Right atrium auricular region (tissue), 2 donors: ENCODE measurements at regions not wholly inside any gene's neighbourhood (a gene's known extent, or its start where the extent isn't known, plus 50 kb on each side); places are given as distances from the start of the nearest gene placed in this dataset.
A peak's percentile ranks its signal among the peaks of the same experiment; 100 is the strongest.

Source experiments
- DNase-seq: peaks from one replicate; pipeline ENCODE4 v3.0.0-alpha.2; 2019; ENCODE audit warnings: low spot score
- H3K27ac ChIP-seq, 2 donors: fragments of 200-600 bp; sonication (generic); 1 replicate in 1 of 2; 2 replicates in 1 of 2; pipeline ENCODE4 v1.5.1; 2016 to 2019
- H3K27me3 ChIP-seq, 2 donors: fragments of 200-600 bp; sonication (generic); one replicate each; pipeline versions ENCODE4 v1.5.1 to v1.6.0; 2017 to 2019
- H3K36me3 ChIP-seq: fragments of 200-600 bp; sonication (generic); one replicate; pipeline ENCODE4 v1.5.1; 2016
- H3K4me1 ChIP-seq, 2 donors: fragments of 200-600 bp; sonication (generic); one replicate each; pipeline versions ENCODE4 v1.5.1 to v1.6.0; 2017 to 2019
- H3K4me3 ChIP-seq, 2 donors: fragments of 200-600 bp; sonication (generic); 1 replicate in 1 of 2; 2 replicates in 1 of 2; pipeline ENCODE4 v1.5.1; 2017 to 2019; ENCODE audit warnings: mild to moderate bottlenecking in 1 of 2, moderate library complexity in 1 of 2
- H3K9me3 ChIP-seq, 2 donors: fragments of 200-600 bp; sonication (generic); one replicate each; pipeline ENCODE4 v1.5.1; 2019
- CTCF ChIP-seq, 2 donors: fragments of 200-600 bp; sonication (generic); IDR thresholded peaks; one replicate each; pipeline ENCODE4 v1.5.1; 2019; ENCODE audit warnings: antibody characterized with exemption in 2 of 2

GRCh38 chr12:118608770-118609344, 232.5 kb downstream of the SUDS3 start:
- peak; percentile 8 to 39 for TF ChIP-seq CTCF (IDR thresholded peaks at IDR 0.05)
- Histone ChIP-seq H3K4me3 (no peak overlapping the region), H3K4me1 (no peaks in the 10 kb centered on the region), H3K27ac (no peak overlapping the region), H3K36me3 (no peaks in the 10 kb centered on the region), H3K27me3 (no peaks in the 10 kb centered on the region), H3K9me3 (peaks cover 0 to 6% of the 10 kb centered on the region in 2 donors)
- DNase-seq, result no peak

GRCh38 chr12:118611295-118611694, 234.9 kb downstream of the SUDS3 start:
- no peaks in the 10 kb centered on the region for H3K4me1 ChIP-seq
- H3K27me3 ChIP-seq, result no peaks in the 10 kb centered on the region
- TF ChIP-seq CTCF (IDR thresholded peaks at IDR 0.05), result no peak
- DNase-seq, result no peak
- no peaks in the 10 kb centered on the region for H3K36me3 ChIP-seq
- H3K9me3 ChIP-seq, result peaks cover 0 to 7% of the 10 kb centered on the region in 2 donors
- H3K4me3 ChIP-seq, result no peak overlapping the region
- no peak overlapping the region for H3K27ac ChIP-seq

DNA sequence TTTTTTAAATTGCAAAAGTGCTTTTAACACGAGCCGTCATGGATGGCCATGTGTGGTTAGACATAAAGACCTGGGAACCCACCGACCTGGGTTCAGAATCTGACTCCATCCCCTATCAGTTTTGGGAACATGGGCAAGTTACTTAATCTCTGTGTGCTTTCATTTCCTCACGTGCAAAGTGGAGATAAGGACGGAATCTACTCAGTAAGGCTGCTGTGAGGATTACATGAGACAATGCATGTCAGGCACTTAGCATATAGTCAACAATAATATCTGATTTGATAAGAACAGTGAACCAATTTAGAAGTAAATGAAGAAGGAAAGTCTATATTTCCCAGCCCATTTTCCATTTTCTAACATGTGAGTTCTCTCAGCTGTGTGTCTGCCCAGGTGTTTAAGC, 235.4 kb downstream of the SUDS3 start:
- H3K36me3 ChIP-seq, result no peaks in the 10 kb centered on the region
- no peaks in the 10 kb centered on the region for H3K27me3 ChIP-seq
- H3K4me3 ChIP-seq, result no peak overlapping the region
- H3K27ac ChIP-seq, result no peak overlapping the region
- H3K4me1 ChIP-seq, result no peaks in the 10 kb centered on the region
- no peak for TF ChIP-seq CTCF (IDR thresholded peaks at IDR 0.05)
- H3K9me3 ChIP-seq, result peaks cover 0 to 7% of the 10 kb centered on the region in 2 donors
- no peak for DNase-seq

DNA sequence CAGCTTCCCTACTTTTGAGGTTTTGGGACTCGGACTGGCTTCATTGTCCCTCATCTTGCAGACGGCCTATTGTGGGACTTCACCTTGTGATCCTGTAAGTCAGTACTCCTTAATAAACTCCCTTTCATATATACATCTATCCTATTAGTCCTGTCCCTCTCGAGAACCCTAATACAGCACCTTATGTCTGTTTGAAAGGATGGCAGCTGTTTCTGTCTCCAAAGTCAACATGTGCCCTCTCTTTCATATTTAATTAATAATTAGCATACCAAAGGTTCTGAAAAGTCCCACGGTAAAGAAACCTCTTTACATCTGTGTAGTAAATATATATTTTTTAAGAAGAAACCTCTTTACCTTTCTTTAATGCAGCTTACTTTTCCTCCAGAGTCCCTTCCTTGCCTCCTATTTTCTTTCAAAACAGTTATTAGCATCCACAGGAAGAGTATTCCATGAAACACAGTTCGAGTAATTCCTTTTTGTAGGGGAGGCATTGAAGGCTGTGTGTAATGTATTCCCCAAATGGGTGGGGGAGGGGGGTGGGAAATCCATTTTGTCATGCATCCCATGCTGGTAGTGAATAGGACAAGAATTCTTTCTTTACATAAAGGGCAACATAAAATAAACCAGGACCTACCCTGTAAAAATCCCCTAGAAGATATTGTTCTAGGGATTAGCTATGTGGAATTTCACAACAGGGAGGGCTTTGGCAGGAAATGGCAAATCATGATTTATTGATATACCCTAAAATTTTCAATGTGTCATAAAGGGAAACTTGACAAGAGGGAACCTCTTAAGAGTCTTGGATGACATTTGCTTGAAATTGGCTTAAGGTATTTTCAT, 241.5 kb downstream of the SUDS3 start:
- H3K27ac ChIP-seq, result no peak overlapping the region
- DNase-seq, result no peak
- TF ChIP-seq CTCF (IDR thresholded peaks at IDR 0.05), result no peak
- no peak overlapping the region for H3K4me3 ChIP-seq
- no peaks in the 10 kb centered on the region for H3K36me3 ChIP-seq
- peaks cover 0 to 7% of the 10 kb centered on the region in 2 donors for H3K9me3 ChIP-seq
- no peaks in the 10 kb centered on the region for H3K4me1 ChIP-seq
- no peaks in the 10 kb centered on the region for H3K27me3 ChIP-seq

DNA sequence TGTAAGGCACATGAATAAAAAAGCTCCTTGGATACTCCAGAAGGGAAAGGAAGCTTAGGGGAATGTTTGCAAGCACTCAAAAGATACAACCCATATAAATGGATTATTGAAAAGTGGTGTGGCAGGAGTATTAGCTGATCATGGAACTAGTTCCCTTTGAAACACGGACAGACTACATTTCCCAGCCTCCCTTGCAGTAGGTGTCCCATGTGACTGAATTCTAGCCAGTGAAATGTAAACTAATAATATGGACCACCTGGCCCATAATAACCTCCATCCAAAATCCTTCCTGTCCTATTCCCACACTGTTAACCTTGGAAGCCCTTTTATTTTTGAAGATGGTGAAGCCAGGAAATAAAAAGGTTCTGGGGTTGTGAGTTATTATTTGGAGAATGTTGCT, 242.3 kb downstream of the SUDS3 start:
- Histone ChIP-seq H3K36me3 (no peaks in the 10 kb centered on the region), H3K9me3 (peaks cover 0 to 3% of the 10 kb centered on the region in 2 donors), H3K4me3 (no peak overlapping the region), H3K27me3 (no peaks in the 10 kb centered on the region), H3K4me1 (no peaks in the 10 kb centered on the region), H3K27ac (no peak overlapping the region)
- DNase-seq, result no peak
- no peak for TF ChIP-seq CTCF (IDR thresholded peaks at IDR 0.05)
